ENCODE measurements at regions not wholly inside any gene's neighbourhood (a gene's known extent, or its start where the extent isn't known, plus 50 kb on each side); places are given as distances from the start of the nearest gene placed in this dataset.

- no peak overlapping the region for H3K4me3 ChIP-seq (ENCODE audit: low read length)
- ChIA-PET POLR2A (no interaction called here), CTCF (no interaction called here)
- no peak overlapping the region for H3K27ac Mint-ChIP-seq
- no peak overlapping the region for H3K27ac ChIP-seq (ENCODE audit: low read depth, low read length)
- no peaks in the 10 kb centered on the region for H3K4me1 ChIP-seq (ENCODE audit: insufficient read depth, low read length)
- peaks cover 0 to 10% of the 10 kb centered on the region in 2 donors for H3K27me3 Mint-ChIP-seq
- no peaks in the 10 kb centered on the region for H3K36me3 ChIP-seq (ENCODE audit: insufficient read depth, low read length)
- H3K9me3 Mint-ChIP-seq = no peaks in the 10 kb centered on the region
- H3K36me3 Mint-ChIP-seq = peaks cover 0 to 6% (median 0%) of the 10 kb centered on the region in 3 donors
- H3K4me1 Mint-ChIP-seq = no peaks in the 10 kb centered on the region
- no peaks in the 10 kb centered on the region for H3K9me3 ChIP-seq (ENCODE audit: low read length)
- no peak for DNase-seq
- H3K27me3 ChIP-seq (ENCODE audit: insufficient read depth, low read length, poor library complexity, severe bottlenecking) = no peaks in the 10 kb centered on the region
- no peak overlapping the region for H3K4me3 Mint-ChIP-seq
Measured at GRCh38 chr3:14319654-14320182, 82.7 kb upstream of the SLC6A6 start.

- Mint-ChIP-seq H3K36me3 (peaks cover 0 to 6% (median 0%) of the 10 kb centered on the region in 3 donors), H3K9me3 (no peaks in the 10 kb centered on the region), H3K27me3 (peaks cover 0 to 9% of the 10 kb centered on the region in 2 donors), H3K4me1 (no peaks in the 10 kb centered on the region), H3K4me3 (no peak overlapping the region), H3K27ac (no peak overlapping the region)
- Histone ChIP-seq H3K36me3 (ENCODE audit: insufficient read depth, low read length) (no peaks in the 10 kb centered on the region), H3K27ac (ENCODE audit: low read depth, low read length) (no peak overlapping the region), H3K27me3 (ENCODE audit: insufficient read depth, low read length, poor library complexity, severe bottlenecking) (no peaks in the 10 kb centered on the region), H3K4me1 (ENCODE audit: insufficient read depth, low read length) (no peaks in the 10 kb centered on the region), H3K4me3 (ENCODE audit: low read length) (no peak overlapping the region), H3K9me3 (ENCODE audit: low read length) (no peaks in the 10 kb centered on the region)
- no peak for DNase-seq
- ChIA-PET CTCF (no interaction called here), POLR2A (no interaction called here)
Measured at GRCh38 chr3:14320219-14320618, 82.2 kb upstream of the SLC6A6 start.

DNA sequence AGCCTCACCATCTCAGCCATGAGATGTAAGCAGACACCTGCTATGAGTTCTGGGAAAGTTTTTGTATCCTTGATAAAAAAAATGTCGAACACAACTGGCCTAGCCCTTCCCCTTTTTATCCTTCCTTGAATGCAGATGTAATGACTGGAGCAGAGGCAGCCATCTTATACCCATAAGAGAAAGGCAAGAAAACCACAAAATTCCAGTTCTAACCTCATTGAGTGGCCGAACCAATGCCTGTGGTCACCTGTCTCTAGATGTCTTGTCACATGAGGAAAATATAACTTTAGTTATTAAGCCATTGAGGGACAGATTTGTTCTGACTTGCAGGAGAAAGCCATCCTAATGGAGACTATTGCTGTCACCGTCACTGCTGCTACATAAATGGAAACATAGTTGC is 80.4 kb upstream of the SLC6A6 start:
- Mint-ChIP-seq H3K36me3 (peaks cover 0 to 6% (median 0%) of the 10 kb centered on the region in 3 donors), H3K27me3 (peaks cover 0 to 5% of the 10 kb centered on the region in 2 donors), H3K27ac (no peak overlapping the region), H3K9me3 (no peaks in the 10 kb centered on the region), H3K4me3 (no peak overlapping the region), H3K4me1 (no peaks in the 10 kb centered on the region)
- POLR2A ChIA-PET = no interaction called here
- no peak for DNase-seq
- H3K27me3 ChIP-seq (ENCODE audit: insufficient read depth, low read length, poor library complexity, severe bottlenecking) = no peaks in the 10 kb centered on the region
- no peaks in the 10 kb centered on the region for H3K9me3 ChIP-seq (ENCODE audit: low read length)
- no peaks in the 10 kb centered on the region for H3K36me3 ChIP-seq (ENCODE audit: insufficient read depth, low read length)
- no peak overlapping the region for H3K27ac ChIP-seq (ENCODE audit: low read depth, low read length)
- H3K4me3 ChIP-seq (ENCODE audit: low read length) = no peak overlapping the region
- CTCF ChIA-PET = no interaction called here
- no peaks in the 10 kb centered on the region for H3K4me1 ChIP-seq (ENCODE audit: insufficient read depth, low read length)

DNA sequence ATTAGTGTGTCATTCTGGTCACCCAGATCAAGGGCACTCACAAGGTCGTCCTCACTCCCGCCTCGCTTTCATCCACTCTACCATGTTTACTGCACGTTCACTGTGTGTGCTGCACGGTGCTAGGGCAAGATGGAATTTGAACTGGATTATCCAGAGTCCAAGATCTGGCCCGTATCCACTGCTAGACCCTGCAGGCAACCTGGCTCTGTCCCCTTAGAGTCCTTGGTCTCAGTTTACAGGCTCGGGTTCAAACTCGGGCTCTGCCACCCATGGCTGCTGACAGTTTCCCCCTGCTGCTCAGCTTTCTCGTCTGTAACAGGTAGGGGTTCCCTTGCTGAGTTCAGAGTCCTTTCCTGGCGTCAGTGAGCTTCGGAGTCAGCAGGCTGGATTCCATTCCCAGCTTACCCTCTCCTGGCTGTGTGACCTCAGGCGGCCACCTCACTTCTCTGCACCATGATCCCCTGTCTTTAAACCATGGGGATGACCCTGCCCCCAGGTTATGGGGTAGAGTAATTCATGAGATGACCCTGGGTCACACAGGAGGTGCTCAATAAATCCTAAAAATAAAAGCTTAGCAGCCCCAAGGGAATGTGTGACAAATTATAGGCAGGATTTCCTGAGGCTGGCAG is 79.6 kb upstream of the SLC6A6 start:
- H3K36me3 ChIP-seq (ENCODE audit: insufficient read depth, low read length) = no peaks in the 10 kb centered on the region
- H3K36me3 Mint-ChIP-seq = peaks cover 0 to 6% (median 0%) of the 10 kb centered on the region in 3 donors
- H3K4me1 Mint-ChIP-seq = no peaks in the 10 kb centered on the region
- no peak overlapping the region for H3K27ac ChIP-seq (ENCODE audit: low read depth, low read length)
- H3K27me3 Mint-ChIP-seq = peaks cover 0 to 5% of the 10 kb centered on the region in 2 donors
- H3K9me3 Mint-ChIP-seq = no peaks in the 10 kb centered on the region
- no peak overlapping the region for H3K27ac Mint-ChIP-seq
- no peak overlapping the region for H3K4me3 Mint-ChIP-seq
- no peaks in the 10 kb centered on the region for H3K9me3 ChIP-seq (ENCODE audit: low read length)
- no peaks in the 10 kb centered on the region for H3K27me3 ChIP-seq (ENCODE audit: insufficient read depth, low read length, poor library complexity, severe bottlenecking)
- DNase-seq = no peak
- no peak overlapping the region for H3K4me3 ChIP-seq (ENCODE audit: low read length)
- no peaks in the 10 kb centered on the region for H3K4me1 ChIP-seq (ENCODE audit: insufficient read depth, low read length)
- ChIA-PET POLR2A (no interaction called here), CTCF (no interaction called here)

DNA sequence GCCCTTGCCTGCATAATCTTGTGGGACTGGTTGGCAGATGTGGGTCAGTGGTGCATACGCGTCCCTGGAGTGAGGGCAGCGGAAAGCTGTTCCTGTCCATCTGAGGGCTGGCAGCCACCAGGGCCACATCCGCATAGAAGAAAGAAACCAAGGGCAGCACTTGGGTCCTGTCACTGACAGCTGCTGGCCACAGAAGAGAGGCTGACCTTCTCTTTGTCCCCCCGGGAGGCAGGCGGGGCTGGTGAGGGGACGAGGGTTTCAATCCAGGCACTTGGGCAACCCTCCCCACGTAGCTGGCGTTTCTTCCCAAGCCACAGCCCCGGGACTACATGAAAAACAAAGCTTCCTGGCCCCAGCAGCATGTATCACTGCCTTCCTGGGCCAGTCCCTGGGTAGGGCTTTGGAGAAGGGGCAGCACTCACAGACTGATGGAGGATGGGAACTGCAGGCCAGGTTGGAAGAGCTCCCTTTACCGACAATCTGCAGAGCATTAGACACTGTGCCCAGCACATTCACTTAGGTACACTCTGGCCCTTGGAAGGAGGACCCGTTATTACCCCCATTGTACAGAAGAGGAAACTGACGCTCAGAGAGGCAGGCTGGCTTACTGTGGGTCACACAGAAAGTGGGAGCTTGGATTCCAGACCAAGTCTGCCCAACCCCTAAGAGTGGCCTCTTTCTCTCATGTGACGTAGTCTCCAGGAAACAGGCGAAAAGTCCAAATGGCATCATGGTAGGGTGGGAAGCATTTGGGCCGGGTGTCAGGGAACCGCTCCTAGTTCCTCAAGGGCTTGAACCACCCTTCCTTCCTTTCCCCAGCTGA is 78.8 kb upstream of the SLC6A6 start:
- ChIA-PET POLR2A (interaction anchor here (0.5 kb wide), 1 partner anchor 11 kb away, joined by 3 read pairs; no protein-coding TSS in a partner anchor), CTCF (no interaction called here)
- Histone ChIP-seq H3K36me3 (ENCODE audit: insufficient read depth, low read length) (no peaks in the 10 kb centered on the region), H3K27me3 (ENCODE audit: insufficient read depth, low read length, poor library complexity, severe bottlenecking) (no peaks in the 10 kb centered on the region), H3K4me3 (ENCODE audit: low read length) (no peak overlapping the region), H3K9me3 (ENCODE audit: low read length) (no peaks in the 10 kb centered on the region), H3K27ac (ENCODE audit: low read depth, low read length) (no peak overlapping the region), H3K4me1 (ENCODE audit: insufficient read depth, low read length) (no peaks in the 10 kb centered on the region)
- no peak for DNase-seq
- no peaks in the 10 kb centered on the region for H3K4me1 Mint-ChIP-seq
- peaks cover 0 to 4% (median 0%) of the 10 kb centered on the region in 5 donors for H3K9me3 Mint-ChIP-seq
- peaks cover 0 to 9% of the 10 kb centered on the region in 2 donors for H3K27me3 Mint-ChIP-seq
- H3K27ac Mint-ChIP-seq = no peak overlapping the region
- peaks cover 0 to 6% (median 0%) of the 10 kb centered on the region in 3 donors for H3K36me3 Mint-ChIP-seq
- H3K4me3 Mint-ChIP-seq = no peak overlapping the region

- H3K4me3 Mint-ChIP-seq = no peak overlapping the region
- Histone ChIP-seq H3K36me3 (ENCODE audit: insufficient read depth, low read length) (no peaks in the 10 kb centered on the region), H3K27me3 (ENCODE audit: insufficient read depth, low read length, poor library complexity, severe bottlenecking) (no peaks in the 10 kb centered on the region), H3K27ac (ENCODE audit: low read depth, low read length) (no peak overlapping the region), H3K4me3 (ENCODE audit: low read length) (no peak overlapping the region), H3K4me1 (ENCODE audit: insufficient read depth, low read length) (no peaks in the 10 kb centered on the region), H3K9me3 (ENCODE audit: low read length) (no peaks in the 10 kb centered on the region)
- ChIA-PET CTCF (no interaction called here), POLR2A (interaction anchor here (0.5 kb wide), 1 partner anchor 11 kb away, joined by 3 read pairs; no protein-coding TSS in a partner anchor)
- peaks cover 0 to 10% of the 10 kb centered on the region in 2 donors for H3K27me3 Mint-ChIP-seq
- peaks cover 0 to 4% (median 0%) of the 10 kb centered on the region in 5 donors for H3K9me3 Mint-ChIP-seq
- no peak for DNase-seq
- peak overlapping the region in 1 of 8 donors; percentile 73 for H3K27ac Mint-ChIP-seq
- H3K36me3 Mint-ChIP-seq = peaks cover 0 to 6% (median 0%) of the 10 kb centered on the region in 3 donors
- no peaks in the 10 kb centered on the region for H3K4me1 Mint-ChIP-seq
Measured at GRCh38 chr3:14324224-14324944, 78.0 kb upstream of the SLC6A6 start.

GRCh38 chr3:14328422-14328821 is 74.0 kb upstream of the SLC6A6 start:
- Histone ChIP-seq H3K4me1 (ENCODE audit: insufficient read depth, low read length) (no peaks in the 10 kb centered on the region), H3K36me3 (ENCODE audit: insufficient read depth, low read length) (no peaks in the 10 kb centered on the region), H3K27me3 (ENCODE audit: insufficient read depth, low read length, poor library complexity, severe bottlenecking) (no peaks in the 10 kb centered on the region), H3K9me3 (ENCODE audit: low read length) (no peaks in the 10 kb centered on the region), H3K4me3 (ENCODE audit: low read length) (no peak overlapping the region), H3K27ac (ENCODE audit: low read depth, low read length) (no peak overlapping the region)
- DNase-seq = no peak
- Mint-ChIP-seq H3K4me3 (no peak overlapping the region), H3K9me3 (peaks cover 0 to 4% (median 0%) of the 10 kb centered on the region in 5 donors), H3K27ac (no peak overlapping the region), H3K4me1 (no peaks in the 10 kb centered on the region), H3K36me3 (no peaks in the 10 kb centered on the region), H3K27me3 (peaks cover 0 to 5% of the 10 kb centered on the region in 2 donors)
- ChIA-PET POLR2A (no interaction called here), CTCF (interaction anchor here (0.9 kb wide), 1 partner anchor 67 kb away, joined by 4 read pairs; no protein-coding TSS in a partner anchor)

Measured in CD8-positive, alpha-beta memory T cell (primary cell).